ENCODE measurements at regions not wholly inside any gene's neighbourhood (a gene's known extent, or its start where the extent isn't known, plus 50 kb on each side); places are given as distances from the start of the nearest gene placed in this dataset.

- Histone ChIP-seq H3K18ac (ENCODE audit: low read depth, low read length) (no peak overlapping the region), H4K91ac (ENCODE audit: insufficient read depth, low read depth, low read length) (no peak overlapping the region), H3K4ac (ENCODE audit: low read depth, low read length) (no peak overlapping the region), H2AFZ (replicated peaks; ENCODE audit: low read length, poor library complexity) (no peak overlapping the region), H3K4me2 (ENCODE audit: low read depth, low read length) (no peak overlapping the region), H3K4me3 (ENCODE audit: insufficient read depth, low read depth, low read length) (no peak overlapping the region), H4K20me1 (ENCODE audit: insufficient read depth, low read length) (no peaks in the 10 kb centered on the region), H3K23ac (ENCODE audit: low read depth, low read length) (no peak overlapping the region), H2BK120ac (ENCODE audit: low read depth, low read length) (no peak overlapping the region), H3K36me3 (ENCODE audit: control insufficient read depth, insufficient read depth, low read length) (no peaks in the 10 kb centered on the region), H3K4me1 (ENCODE audit: control insufficient read depth, insufficient read depth, low read length) (no peaks in the 10 kb centered on the region), H2BK5ac (ENCODE audit: low read depth, low read length, poor library complexity, severe bottlenecking) (no peak overlapping the region), H2AK9ac (replicated peaks; ENCODE audit: low read depth, low read length, poor library complexity) (no peak overlapping the region), H2AK5ac (ENCODE audit: low read depth, low read length) (no peak overlapping the region), H3K9ac (ENCODE audit: low read depth, low read length) (no peak overlapping the region), H2BK15ac (ENCODE audit: low read depth, low read length) (no peak overlapping the region), H3K14ac (replicated peaks; ENCODE audit: low read depth, low read length) (no peak overlapping the region), H3K9me1 (ENCODE audit: insufficient read depth, low read length) (no peaks in the 10 kb centered on the region), H3K27ac (ENCODE audit: insufficient read depth, low read length) (no peak overlapping the region), H3K9me3 (ENCODE audit: control insufficient read depth, insufficient read depth, low read length) (no peaks in the 10 kb centered on the region), H4K5ac (ENCODE audit: low read depth, low read length) (no peak overlapping the region), H4K8ac (ENCODE audit: low read depth in 2 of 2, low read length in 2 of 2) (no peak overlapping the region), H2BK20ac (ENCODE audit: low read depth, low read length) (no peak overlapping the region), H3K79me1 (ENCODE audit: low read depth in 1 of 2, low read length in 2 of 2) (no peaks in the 10 kb centered on the region), H3K27me3 (ENCODE audit: control insufficient read depth, insufficient read depth, low read length) (no peaks in the 10 kb centered on the region), H3K56ac (ENCODE audit: extremely low read depth, insufficient read depth, low read length) (no peak overlapping the region)
- CTCF ChIA-PET: no interaction called here
- TF ChIP-seq FOS (IDR thresholded peaks at IDR 0.05; ENCODE audit: low read depth, low read length) (no peak), SMC3 (IDR thresholded peaks at IDR 0.05; ENCODE audit: low read depth, low read length) (no peak), RFX5 (IDR thresholded peaks at IDR 0.05; ENCODE audit: low read depth, low read length) (no peak), RAD21 (IDR thresholded peaks at IDR 0.05; ENCODE audit: low read length) (no peak), POLR2A (IDR thresholded peaks at IDR 0.05; ENCODE audit: low read depth, low read length) (no peak), CHD1 (IDR thresholded peaks at IDR 0.05; ENCODE audit: low read depth, low read length) (no peak), USF2 (IDR thresholded peaks at IDR 0.05; ENCODE audit: low read depth, low read length) (no peak), RCOR1 (IDR thresholded peaks at IDR 0.05; ENCODE audit: insufficient replicate concordance, low read length) (no peak), NFE2L2 (IDR thresholded peaks at IDR 0.05; ENCODE audit: low read depth, low read length) (no peak), CTCF (conservative IDR thresholded peaks at IDR 0.05; ENCODE audit: low read depth, low read length) (no peak)
- ATAC-seq (ENCODE audit: low read depth) (no peak), DNase-seq (no peak)
- intact Hi-C loops (cut with micrococcal nuclease): no loop called here
- dilution Hi-C loops (cut with HindIII; ENCODE audit: low sequenced_read_pairs, unreplicated experiment): no loop called here
- in situ Hi-C loops (cut with MboI; ENCODE audit: low sequenced_read_pairs): no loop called here
- POLR2A ChIA-PET (ENCODE audit: unreplicated experiment): no interaction called here
- no TSS peak for BruUV-seq (replicated peaks)
- WGBS, 2 experiments (ENCODE audit: extremely low coverage in 2 of 2, insufficient read length in 1 of 2): no CpG with 5 or more reads among the region's 5 CpGs
Observed at GRCh38 chr12:59294221-59294620, 301.6 kb upstream of the SLC16A7 start.

Data from IMR-90 (cell line).